22Rv1 (cell line): ENCODE measurements at regions not wholly inside any gene's neighbourhood (a gene's known extent, or its start where the extent isn't known, plus 50 kb on each side); places are given as distances from the start of the nearest gene placed in this dataset.

Source experiments
- ZFX ChIP-seq: fragments of 450-650 bp; IDR thresholded peaks from 2 replicates; pipeline ENCODE4 v1.6.1; 2017; ENCODE audit warnings: antibody characterized with exemption, borderline replicate concordance
- TF ChIP-seq, protein P1 (sequence below): fragments of 450-650 bp; IDR thresholded peaks from 2 replicates; pipeline ENCODE4 v1.5.1; 2017; ENCODE audit warnings: mild to moderate bottlenecking

DNA sequence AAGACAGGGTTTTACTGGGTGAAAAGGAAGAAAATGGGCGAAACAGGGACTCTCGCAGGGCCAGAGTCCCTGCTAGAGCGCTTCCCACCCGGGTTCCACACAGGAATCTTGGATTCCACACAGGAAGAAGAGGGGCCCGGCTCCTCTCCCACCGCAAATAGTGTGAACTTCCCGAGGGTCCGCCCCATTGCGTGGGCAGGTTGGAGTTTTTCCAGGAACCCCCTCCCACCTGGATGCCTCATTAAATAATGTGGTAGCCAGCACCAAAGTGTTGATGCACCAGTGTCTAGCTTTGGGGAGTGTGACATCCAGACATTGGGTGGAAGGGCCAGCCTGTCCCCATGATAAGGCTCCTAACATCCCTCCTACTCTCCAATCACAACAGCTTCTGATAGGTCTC lies 330.3 kb upstream of the ZNF32 start:
- TF ChIP-seq, protein P1, sequence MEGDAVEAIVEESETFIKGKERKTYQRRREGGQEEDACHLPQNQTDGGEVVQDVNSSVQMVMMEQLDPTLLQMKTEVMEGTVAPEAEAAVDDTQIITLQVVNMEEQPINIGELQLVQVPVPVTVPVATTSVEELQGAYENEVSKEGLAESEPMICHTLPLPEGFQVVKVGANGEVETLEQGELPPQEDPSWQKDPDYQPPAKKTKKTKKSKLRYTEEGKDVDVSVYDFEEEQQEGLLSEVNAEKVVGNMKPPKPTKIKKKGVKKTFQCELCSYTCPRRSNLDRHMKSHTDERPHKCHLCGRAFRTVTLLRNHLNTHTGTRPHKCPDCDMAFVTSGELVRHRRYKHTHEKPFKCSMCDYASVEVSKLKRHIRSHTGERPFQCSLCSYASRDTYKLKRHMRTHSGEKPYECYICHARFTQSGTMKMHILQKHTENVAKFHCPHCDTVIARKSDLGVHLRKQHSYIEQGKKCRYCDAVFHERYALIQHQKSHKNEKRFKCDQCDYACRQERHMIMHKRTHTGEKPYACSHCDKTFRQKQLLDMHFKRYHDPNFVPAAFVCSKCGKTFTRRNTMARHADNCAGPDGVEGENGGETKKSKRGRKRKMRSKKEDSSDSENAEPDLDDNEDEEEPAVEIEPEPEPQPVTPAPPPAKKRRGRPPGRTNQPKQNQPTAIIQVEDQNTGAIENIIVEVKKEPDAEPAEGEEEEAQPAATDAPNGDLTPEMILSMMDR = no peak
- no peak for TF ChIP-seq ZFX
